HL-60/S4 treated with retinoic acid at 250 ng/mL for 4 days and 3 days (cell line): ENCODE measurements at regions not wholly inside any gene's neighbourhood (a gene's known extent, or its start where the extent isn't known, plus 50 kb on each side); places are given as distances from the start of the nearest gene placed in this dataset.

ENCODE experiments used
- in situ Hi-C: fragments of 300-500 bp; cut with MboI; formaldehyde crosslinking; loops from 2 replicates; pipeline ENCODE4 v1.7.0; 2022; ENCODE audit warnings: low sequenced_read_pairs

GRCh38 chr6:164258421-164258820, 843.9 kb downstream of the QKI start:
- in situ Hi-C loops = no loop called here

GRCh38 chr6:164252948-164253347, 838.4 kb downstream of the QKI start:
- in situ Hi-C loops = no loop called here

GRCh38 chr6:164252291-164252690, 837.8 kb downstream of the QKI start:
- in situ Hi-C loops = no loop called here

- in situ Hi-C loops = no loop called here
These were observed 832.6 kb downstream of the QKI start for GRCh38 chr6:164247106-164247505.

- in situ Hi-C loops = no loop called here
These were observed 831.6 kb downstream of the QKI start for GRCh38 chr6:164246082-164246481.

GRCh38 chr6:164243949-164244348, 829.4 kb downstream of the QKI start:
- in situ Hi-C loops = no loop called here

- in situ Hi-C loops = no loop called here
These were observed 828.6 kb downstream of the QKI start for GRCh38 chr6:164243012-164243610.

GRCh38 chr6:164230804-164231203, 816.3 kb downstream of the QKI start:
- in situ Hi-C loops = no loop called here

- in situ Hi-C loops = no loop called here
These were observed 815.7 kb downstream of the QKI start for GRCh38 chr6:164230259-164230658.

GRCh38 chr6:164229716-164230115, 815.2 kb downstream of the QKI start:
- in situ Hi-C loops = no loop called here

- in situ Hi-C loops = no loop called here
These were observed 813.5 kb downstream of the QKI start for GRCh38 chr6:164227952-164228522.

GRCh38 chr6:164216839-164217238, 802.3 kb downstream of the QKI start:
- in situ Hi-C loops = no loop called here

GRCh38 chr6:164216368-164216767, 801.9 kb downstream of the QKI start:
- in situ Hi-C loops = no loop called here

GRCh38 chr6:164214066-164214465, 799.5 kb downstream of the QKI start:
- in situ Hi-C loops = no loop called here

- in situ Hi-C loops = no loop called here
These were observed 796.7 kb downstream of the QKI start for GRCh38 chr6:164211254-164211653.

GRCh38 chr6:164210783-164211182, 796.3 kb downstream of the QKI start:
- in situ Hi-C loops = no loop called here

GRCh38 chr6:164210323-164210722, 795.8 kb downstream of the QKI start:
- in situ Hi-C loops = no loop called here

GRCh38 chr6:164208371-164208770, 793.9 kb downstream of the QKI start:
- in situ Hi-C loops = no loop called here

GRCh38 chr6:164206807-164207423, 792.4 kb downstream of the QKI start:
- in situ Hi-C loops = no loop called here

- in situ Hi-C loops = no loop called here
These were observed 785.6 kb downstream of the QKI start for GRCh38 chr6:164200071-164200470.

GRCh38 chr6:164195942-164196281, 781.4 kb downstream of the QKI start:
- in situ Hi-C loops = no loop called here

- in situ Hi-C loops = no loop called here
These were observed 780.9 kb downstream of the QKI start for GRCh38 chr6:164195278-164195941.
